Body of pancreas (tissue), 4 donors: ENCODE measurements at regions not wholly inside any gene's neighbourhood (a gene's known extent, or its start where the extent isn't known, plus 50 kb on each side); places are given as distances from the start of the nearest gene placed in this dataset.

Experiments used
- CTCF ChIP-seq, 7 experiments: fragments of 450-650 bp in 4 of 7; fragments of 200-600 bp in 3 of 7; sonication (generic) in 3 of 7; IDR thresholded peaks; one replicate each; pipeline ENCODE4 v1.5.1; 2016 to 2019; ENCODE audit warnings: antibody characterized with exemption in 7 of 7
- POLR2A ChIP-seq, 3 donors: fragments of 450-650 bp; IDR thresholded peaks; one replicate each; pipeline ENCODE4 v1.6.1; 2016; ENCODE audit warnings: antibody characterized with exemption in 3 of 3, mild to moderate bottlenecking in 2 of 3

GRCh38 chr5:127153031-127153430 lies 79.7 kb upstream of the C5orf63 start:
- no peak for TF ChIP-seq CTCF (IDR thresholded peaks at IDR 0.05)
- TF ChIP-seq POLR2A (IDR thresholded peaks at IDR 0.05), result no peak
